HPDE6-E6E7 (cell line): ENCODE measurements at regions not wholly inside any gene's neighbourhood (a gene's known extent, or its start where the extent isn't known, plus 50 kb on each side); places are given as distances from the start of the nearest gene placed in this dataset.
"Not testable (repeated sequence)": the region's sequence is repeated elsewhere in the genome, so short reads cannot be mapped to it uniquely, and the experiment has no call there.

ENCODE experiments used
- DNase-seq: peaks from one replicate; pipeline ENCODE4 v3.0.0; 2011; ENCODE audit warnings: missing footprints; ENCODE audit errors: extremely low spot score

DNA sequence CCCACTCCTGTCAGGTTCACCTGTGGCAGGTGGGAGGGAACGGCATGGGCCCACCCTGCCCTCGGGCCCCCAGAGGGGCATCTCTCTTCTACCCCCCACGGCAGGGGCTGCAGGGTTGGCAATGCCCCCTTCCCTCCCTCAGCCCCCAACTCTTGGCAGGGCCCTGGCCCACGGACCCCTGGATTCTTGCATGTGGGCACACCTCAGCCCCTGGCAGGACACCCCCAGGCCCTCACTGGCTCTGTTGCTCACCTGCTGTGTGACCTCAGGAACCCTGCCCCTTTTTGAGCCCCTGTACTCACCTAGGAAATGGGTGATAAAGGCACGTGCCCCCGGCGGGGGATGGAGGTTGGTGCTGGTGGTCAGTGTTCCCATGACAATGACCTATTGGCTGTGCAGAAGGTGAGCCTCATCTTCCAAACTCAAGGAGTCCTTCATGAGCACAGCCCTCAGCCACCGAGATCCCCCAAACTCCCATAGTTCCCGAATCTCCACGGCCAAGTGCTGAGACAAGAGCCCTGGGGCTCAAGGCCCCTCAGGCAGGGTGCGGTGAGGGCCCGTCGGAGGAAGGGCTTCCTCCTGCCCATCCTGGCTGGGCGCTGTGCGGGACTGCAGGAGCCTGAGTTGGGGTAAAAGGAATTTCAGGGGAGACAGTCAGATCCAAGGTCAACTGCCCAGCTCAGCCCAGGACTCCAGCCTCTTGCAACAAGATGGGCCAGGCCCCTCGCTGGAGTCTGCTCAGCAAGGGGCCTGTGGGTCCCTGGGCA lies 198.2 kb downstream of the IGLL1 start:
- no peak for DNase-seq

DNA sequence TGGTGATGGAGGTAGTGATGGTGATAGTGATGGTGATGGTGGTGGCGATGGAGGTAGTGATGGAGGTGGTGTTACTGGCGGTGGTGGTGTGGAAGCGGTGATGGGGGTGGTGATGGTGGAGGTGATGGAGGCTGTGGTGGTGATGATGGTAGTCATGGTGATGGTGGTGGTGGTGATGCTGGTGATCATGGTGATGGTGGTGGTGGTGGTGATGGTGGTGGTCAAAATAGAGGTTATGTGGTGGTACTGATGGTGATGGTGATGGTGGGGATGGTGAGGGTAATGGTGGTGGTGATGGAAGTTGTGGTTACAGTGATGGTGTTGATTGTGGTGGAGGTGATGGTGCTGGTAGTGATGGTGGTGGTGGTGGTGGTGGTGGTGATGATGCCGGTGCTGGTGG lies 199.2 kb downstream of the IGLL1 start:
- no peak for DNase-seq

- no peak for DNase-seq
Measured at GRCh38 chr22:23380230-23380573, 199.9 kb downstream of the IGLL1 start.

DNA sequence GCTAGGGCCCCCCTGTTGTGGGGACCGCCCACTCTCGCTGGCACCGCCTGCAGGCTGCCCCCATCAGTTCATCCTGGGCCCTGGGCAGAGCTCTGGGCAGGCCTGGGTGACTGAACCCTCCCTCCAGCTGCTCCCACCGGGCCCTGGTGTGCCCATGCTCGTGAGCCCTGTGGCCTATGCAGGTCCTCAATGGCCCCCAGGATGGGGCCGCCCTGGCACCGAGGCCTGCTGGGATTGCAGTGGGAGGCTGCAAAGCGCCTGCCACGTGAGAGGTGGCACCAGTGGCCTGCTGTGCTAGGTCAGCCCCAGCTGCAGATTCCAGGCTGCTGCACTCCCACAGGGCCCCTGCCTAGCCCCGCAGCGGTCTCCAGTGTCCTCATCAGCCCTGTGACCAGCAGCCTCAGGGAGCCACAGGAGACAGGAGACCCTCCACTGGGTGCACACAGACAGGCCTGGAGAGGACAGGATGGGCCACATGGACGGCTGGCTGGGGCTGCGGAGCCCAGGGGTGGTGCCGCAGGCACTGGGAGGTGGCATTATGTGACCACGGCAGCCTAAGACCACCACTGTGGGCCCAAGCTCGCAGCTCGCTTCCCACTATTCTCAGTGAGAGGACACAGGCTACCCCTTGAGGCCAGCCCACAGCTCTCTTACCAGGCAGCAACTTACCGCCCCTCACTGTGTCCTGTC lies 199.4 kb downstream of the BCR start:
- DNase-seq: not testable (repeated sequence)

GRCh38 chr22:23377767-23378166 lies 197.5 kb downstream of the BCR start:
- DNase-seq: no peak

DNA sequence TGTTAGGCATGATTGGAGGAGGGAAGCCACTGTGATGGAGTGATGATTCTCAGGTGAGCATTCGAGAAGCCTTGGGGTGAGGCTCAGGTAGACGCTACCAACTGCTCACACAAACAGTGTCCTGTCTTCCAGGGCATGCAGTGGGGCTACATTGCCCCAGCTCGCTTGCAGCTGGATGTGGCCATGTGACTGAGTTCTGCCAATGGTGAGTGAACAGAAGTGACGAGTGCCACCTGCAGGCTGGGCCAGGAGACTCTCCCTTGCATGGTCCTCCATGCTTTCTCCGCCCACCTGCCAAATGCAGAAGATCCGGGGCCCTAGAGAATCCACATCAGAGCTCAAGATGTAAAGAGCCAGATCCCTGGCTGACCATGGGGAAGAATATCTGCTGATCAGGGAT lies 195.9 kb downstream of the BCR start:
- no peak for DNase-seq

DNA sequence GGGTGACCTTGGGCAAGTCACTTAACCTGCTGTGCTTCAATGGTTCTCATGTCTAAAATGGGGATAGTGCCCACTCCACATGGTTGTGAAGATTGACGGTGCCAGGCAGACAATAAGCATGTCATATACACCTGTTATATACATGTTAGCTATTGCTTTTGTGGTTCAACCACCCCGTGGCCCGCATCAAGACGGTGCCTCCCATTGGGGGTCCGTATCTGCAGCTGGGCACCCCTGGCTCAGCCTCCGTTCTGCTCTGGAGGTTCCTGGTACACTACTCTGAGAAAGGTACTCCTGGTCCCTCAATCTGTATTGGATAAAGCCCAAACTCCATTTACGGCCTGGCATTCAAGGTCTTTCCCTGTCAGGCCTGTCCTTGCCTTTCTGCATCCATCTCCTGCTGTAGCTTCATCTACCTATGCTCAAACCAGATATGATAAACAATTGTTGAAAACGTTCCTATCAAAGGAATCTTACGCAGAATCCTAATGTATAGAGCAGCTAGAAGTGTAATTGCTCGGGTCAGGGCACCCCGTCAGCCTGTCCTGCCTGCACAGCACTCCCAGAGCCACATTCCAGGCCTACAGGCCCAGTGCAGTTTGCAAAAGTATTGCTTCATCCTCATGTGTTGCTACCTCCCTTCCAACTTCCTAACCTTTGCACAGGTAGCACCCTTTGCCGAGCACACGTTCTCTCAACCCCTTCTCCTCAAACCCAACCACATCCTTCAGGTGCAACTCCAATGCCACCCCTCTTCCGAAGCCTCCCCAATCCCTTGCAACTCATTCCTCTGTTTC lies 194.9 kb downstream of the BCR start:
- DNase-seq: no peak

- DNase-seq: no peak
Measured at GRCh38 chr22:23373601-23374000, 193.3 kb downstream of the BCR start.

DNA sequence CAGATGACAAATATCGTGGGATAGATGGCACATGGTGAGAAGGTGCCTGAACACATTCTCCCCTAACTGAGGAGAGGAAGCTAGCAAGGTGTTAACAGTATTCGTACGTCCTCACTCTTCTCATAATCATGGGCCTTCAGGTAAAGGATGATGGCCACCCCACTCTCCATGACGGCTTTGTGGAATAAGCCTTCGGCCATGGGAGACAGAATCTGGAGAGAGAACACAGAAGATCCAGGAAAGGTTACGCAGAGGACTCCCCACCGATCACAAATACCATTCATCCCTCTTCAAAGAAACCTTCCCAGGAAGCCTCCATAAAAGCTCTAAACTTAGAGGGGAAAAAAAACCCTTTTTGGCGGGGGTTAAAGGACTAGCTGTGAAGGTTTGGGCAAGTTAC lies 189.9 kb downstream of the BCR start:
- DNase-seq: no peak

DNA sequence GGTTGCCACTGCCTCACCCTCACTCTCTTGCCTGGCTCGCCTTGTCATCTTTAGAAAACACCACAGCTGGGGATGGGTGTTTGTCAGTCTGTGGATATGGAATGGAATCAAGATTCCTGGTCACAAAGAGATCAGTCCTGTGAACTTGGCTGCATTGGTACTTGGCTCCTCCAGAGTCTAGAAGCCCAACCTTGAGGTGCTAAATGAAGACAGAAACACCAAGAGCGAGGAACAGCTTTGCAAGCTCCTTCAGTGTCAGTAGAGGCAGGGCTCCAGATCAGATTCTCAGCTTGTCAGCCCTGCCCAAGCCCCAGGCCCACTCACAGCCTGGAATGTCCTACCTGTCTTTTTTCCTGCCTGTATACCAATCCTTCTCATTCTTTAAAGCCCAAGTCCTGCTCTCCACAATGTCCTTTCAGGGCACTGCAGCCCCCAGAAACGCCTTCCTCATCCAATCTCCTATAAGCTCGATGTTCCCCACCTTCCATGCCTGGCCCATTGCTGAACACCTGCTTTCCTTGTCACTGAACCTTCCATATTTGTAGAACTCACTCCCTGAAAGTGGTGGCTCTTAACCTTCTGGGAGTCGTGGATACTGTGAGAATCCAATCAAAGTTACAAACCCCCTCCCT lies 188.9 kb downstream of the BCR start:
- DNase-seq: no peak
